ENCODE measurements at regions not wholly inside any gene's neighbourhood (a gene's known extent, or its start where the extent isn't known, plus 50 kb on each side); places are given as distances from the start of the nearest gene placed in this dataset.

- H3K36me3 ChIP-seq (ENCODE audit: low read depth) = no peaks in the 10 kb centered on the region
- DNase-seq (no peak), ATAC-seq (no peak)
- H3K4me1 ChIP-seq (ENCODE audit: low read depth) = no peaks in the 10 kb centered on the region
- no peaks in the 10 kb centered on the region for H3K9me3 ChIP-seq
- H3K4me3 ChIP-seq = no peak overlapping the region
- intact Hi-C loops (cut with DNase I, micrococcal nuclease) = loop anchor here in 1 of 2 donors (10.0 kb wide), 1 partner anchor 704 kb away; the partner anchor contains the start of gene BOD1
- no peak for TF ChIP-seq CTCF (IDR thresholded peaks at IDR 0.05)
Observed at GRCh38 chr5:174318578-174318977, 273.1 kb downstream of the NSG2 start.

- intact Hi-C loops (cut with DNase I, micrococcal nuclease) = loop anchor here in 1 of 2 donors (10.0 kb wide), 1 partner anchor 705 kb away; the partner anchor contains the start of gene BOD1
- H3K36me3 ChIP-seq (ENCODE audit: low read depth) = no peaks in the 10 kb centered on the region
- ATAC-seq (no peak), DNase-seq (no peak)
- no peak for TF ChIP-seq CTCF (IDR thresholded peaks at IDR 0.05)
- H3K4me3 ChIP-seq = no peak overlapping the region
- H3K4me1 ChIP-seq (ENCODE audit: low read depth) = no peaks in the 10 kb centered on the region
- no peaks in the 10 kb centered on the region for H3K9me3 ChIP-seq
Observed at GRCh38 chr5:174319551-174319950, 274.0 kb downstream of the NSG2 start.

- no peak for TF ChIP-seq CTCF (IDR thresholded peaks at IDR 0.05)
- ATAC-seq (no peak), DNase-seq (no peak)
- no peaks in the 10 kb centered on the region for H3K9me3 ChIP-seq
- intact Hi-C loops (cut with DNase I, micrococcal nuclease) = no loop called here
- H3K36me3 ChIP-seq (ENCODE audit: low read depth) = no peaks in the 10 kb centered on the region
- H3K4me3 ChIP-seq = no peak overlapping the region
- H3K4me1 ChIP-seq (ENCODE audit: low read depth) = no peaks in the 10 kb centered on the region
Observed at GRCh38 chr5:174320051-174320450, 274.5 kb downstream of the NSG2 start.

- Histone ChIP-seq H3K9me3 (no peaks in the 10 kb centered on the region), H3K4me1 (ENCODE audit: low read depth) (no peaks in the 10 kb centered on the region), H3K4me3 (no peak overlapping the region), H3K36me3 (ENCODE audit: low read depth) (no peaks in the 10 kb centered on the region)
- DNase-seq (no peak), ATAC-seq (no peak)
- intact Hi-C loops (cut with DNase I, micrococcal nuclease) = no loop called here
- no peak for TF ChIP-seq CTCF (IDR thresholded peaks at IDR 0.05)
Observed at GRCh38 chr5:174323878-174324281, 278.4 kb downstream of the NSG2 start.

GRCh38 chr5:174324680-174325079 is 279.2 kb downstream of the NSG2 start:
- Histone ChIP-seq H3K9me3 (no peaks in the 10 kb centered on the region), H3K4me3 (no peak overlapping the region), H3K36me3 (ENCODE audit: low read depth) (no peaks in the 10 kb centered on the region), H3K4me1 (ENCODE audit: low read depth) (no peaks in the 10 kb centered on the region)
- no peak for ATAC-seq
- intact Hi-C loops (cut with DNase I, micrococcal nuclease) = no loop called here
- DNase-seq = no peak
- no peak for TF ChIP-seq CTCF (IDR thresholded peaks at IDR 0.05)

- Histone ChIP-seq H3K4me3 (no peak overlapping the region), H3K9me3 (no peaks in the 10 kb centered on the region), H3K4me1 (ENCODE audit: low read depth) (no peaks in the 10 kb centered on the region), H3K36me3 (ENCODE audit: low read depth) (no peaks in the 10 kb centered on the region)
- no peak for TF ChIP-seq CTCF (IDR thresholded peaks at IDR 0.05)
- no peak for ATAC-seq
- intact Hi-C loops (cut with DNase I, micrococcal nuclease) = no loop called here
- DNase-seq = no peak
Observed at GRCh38 chr5:174325431-174325830, 279.9 kb downstream of the NSG2 start.

Data from mucosa of descending colon (tissue), 3 donors.